MV-4-11 (cell line): ENCODE measurements at regions not wholly inside any gene's neighbourhood (a gene's known extent, or its start where the extent isn't known, plus 50 kb on each side); places are given as distances from the start of the nearest gene placed in this dataset.

Experiments used
- DNase-seq: peaks from one replicate; lab custom pipeline; 2025; lab: John Stamatoyannopoulos, UW

DNA sequence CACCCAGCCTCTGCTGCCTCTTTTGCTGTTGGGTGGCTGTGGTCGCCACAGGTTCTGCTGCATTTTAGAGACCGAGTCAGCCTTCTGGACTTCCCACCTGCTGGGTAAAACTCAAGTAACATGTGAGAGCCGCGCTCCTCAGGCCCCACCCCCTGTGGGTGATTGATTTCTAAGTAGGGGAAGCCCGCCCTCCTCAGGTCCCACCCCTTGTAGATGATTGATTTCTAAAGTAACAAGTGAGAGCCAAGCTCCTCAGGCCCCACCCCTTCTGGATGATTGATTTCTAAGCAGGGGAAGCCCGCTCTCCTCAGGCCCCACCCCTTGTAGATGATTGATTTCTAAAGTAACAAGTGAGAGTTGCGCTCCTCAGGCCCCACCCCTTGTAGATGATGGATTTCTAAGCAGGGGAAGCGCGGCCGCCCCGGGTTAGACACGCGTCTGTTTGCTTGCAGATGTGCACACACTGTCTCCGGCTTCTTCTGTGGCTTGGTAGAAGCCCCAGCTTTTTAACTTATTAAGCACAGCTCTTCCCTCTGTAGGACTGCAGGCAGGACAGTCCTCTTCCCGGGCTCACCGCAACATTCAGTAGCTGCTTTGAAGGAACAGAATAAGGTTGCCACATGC is 83.4 kb downstream of the FAM43A start:
- DNase-seq, result peak; percentile 99

DNA sequence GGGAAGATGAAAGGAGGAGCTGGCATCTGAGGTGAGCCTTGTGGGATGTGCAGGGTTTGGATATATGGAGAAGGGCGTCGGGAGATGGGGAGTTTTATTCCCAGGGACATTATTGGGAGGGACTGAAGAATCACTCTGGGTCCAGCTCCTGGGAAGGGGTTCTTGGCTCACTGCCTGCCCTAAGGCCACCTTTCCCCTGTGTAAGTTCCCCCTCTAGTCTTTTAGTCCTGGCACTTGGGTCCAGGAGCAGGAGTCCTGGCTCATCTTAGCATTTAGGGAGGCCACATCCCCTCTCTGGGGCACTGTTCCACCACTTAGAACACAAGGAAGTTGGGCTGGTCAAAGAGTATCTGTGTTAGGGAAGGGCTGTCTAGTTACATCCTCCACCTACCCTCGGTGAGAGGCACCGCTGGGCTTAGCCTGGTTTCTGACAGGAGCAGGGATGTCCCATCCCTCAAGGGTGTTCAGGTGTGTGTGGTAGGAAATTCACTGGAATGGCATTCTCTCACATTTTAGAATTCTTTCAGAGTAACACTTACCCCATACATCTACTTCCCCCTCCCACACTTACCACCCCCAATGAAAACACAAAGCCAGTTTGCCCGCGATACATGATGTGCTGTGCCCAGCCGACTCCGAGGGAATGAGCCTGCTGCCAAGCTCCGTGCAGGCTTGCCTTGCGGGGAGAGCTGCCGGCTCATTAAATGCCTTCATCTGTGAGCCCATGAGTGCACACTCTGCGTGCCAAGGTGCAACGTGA is 86.7 kb downstream of the FAM43A start:
- DNase-seq, result no peak

DNA sequence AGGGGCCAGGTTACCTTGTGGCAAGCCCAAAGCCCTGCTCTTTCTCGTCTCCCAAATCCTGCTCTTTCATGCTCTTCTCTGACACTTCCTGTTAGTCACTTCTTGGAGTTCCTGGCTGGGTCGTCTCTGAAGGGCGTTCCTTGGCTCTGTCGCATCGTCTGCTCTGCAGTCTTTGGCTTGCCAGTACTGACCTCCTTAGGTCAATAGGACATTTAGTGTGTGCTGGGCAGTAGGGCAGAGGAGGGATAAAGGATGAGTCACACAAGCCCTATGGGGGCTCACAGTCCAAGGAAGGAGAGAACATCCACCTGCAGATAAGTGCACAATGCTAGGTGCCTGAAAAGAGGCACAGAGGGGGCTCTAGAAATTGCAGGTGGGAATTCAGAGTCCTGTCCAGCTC is 87.5 kb downstream of the FAM43A start:
- DNase-seq, result no peak

DNA sequence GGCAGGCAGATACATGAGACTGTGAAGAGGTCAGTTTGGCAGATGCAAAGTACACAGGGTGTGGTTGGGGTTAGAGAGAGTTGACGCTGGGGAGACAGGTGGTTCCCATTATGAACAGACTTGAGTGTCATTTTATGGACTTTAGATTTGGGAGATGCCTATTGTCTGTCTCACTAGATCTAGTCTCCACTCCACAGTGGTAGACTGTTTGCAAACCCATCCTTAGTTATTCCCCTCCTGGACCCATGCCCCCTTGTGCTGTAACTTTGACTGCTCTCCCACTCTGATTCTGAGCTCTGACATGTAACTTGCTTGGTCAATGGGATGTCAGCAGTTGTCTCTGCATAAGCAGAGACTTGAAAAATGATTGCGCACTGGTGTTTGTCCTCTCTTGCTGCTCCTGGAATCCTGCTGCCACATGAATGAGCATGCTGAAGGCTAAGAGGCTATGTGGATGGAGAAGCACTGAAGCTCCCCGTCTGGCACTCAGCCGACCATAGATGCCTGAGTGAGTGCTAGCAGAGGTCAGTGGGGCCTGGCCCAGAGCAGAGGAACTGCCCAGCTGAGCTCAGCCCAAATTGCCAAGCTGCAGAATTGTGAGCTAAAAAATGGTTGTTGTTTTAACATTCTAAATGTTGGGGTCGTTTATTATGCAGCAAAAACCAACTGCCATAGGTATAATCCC is 88.2 kb downstream of the FAM43A start:
- no peak for DNase-seq

DNA sequence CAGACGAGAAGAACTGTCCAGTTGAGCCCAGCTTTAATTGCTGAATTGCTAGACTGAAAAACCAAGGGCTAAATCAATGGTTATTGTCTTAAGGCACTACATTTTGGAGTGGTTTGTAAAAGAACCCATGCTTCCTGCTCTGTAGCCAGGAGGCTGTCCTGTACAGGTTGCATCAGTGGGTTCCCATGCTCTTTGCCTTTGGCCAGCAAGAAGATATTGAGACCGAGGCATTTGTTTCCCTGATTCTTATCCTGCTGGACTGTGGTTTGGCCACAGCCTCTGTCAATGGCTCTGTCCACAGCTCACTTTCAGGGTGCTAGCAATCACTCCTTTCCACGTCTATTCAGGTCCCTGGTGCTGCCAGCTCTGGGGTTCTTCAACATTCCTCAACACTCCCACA is 89.6 kb downstream of the FAM43A start:
- DNase-seq, result no peak

DNA sequence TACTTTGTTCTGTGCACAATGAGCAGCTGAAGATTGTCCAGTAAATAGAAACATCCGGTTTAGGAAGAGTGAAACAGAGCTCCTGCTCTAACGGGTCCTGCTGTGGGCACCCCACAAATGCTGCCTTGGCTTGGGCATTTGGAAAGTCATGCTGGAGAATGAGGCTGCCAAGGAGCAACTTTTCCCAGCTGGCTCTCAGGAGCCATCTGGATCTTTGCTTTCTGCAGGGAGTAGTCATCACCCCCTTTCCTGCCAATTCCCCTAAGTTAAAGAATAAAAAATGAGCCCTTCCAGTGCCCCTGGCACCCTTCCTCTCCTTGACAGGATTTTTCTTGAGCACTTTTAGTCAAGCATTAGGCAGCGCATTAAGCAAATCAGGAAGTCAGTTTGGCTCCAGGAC is 90.0 kb downstream of the FAM43A start:
- DNase-seq, result no peak

DNA sequence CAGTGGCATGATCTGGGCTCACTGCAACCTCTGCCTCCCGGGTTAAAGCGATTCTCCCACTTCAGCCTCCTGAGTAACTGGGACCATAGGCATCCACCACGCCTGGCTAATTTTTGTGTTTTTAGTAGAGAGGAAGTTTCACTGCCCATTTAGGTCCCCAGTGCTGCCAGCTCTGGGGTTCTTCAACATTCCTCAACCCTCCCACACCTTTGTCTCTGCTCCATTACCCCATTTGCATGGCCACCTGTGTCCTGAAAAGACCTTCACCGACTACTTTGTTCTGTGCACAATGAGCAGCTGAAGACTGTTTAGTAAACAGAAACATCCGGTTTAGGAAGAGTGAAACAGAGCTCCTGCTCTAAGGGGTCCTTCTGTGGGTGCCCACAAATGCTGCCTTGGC is 92.0 kb downstream of the FAM43A start:
- no peak for DNase-seq

DNA sequence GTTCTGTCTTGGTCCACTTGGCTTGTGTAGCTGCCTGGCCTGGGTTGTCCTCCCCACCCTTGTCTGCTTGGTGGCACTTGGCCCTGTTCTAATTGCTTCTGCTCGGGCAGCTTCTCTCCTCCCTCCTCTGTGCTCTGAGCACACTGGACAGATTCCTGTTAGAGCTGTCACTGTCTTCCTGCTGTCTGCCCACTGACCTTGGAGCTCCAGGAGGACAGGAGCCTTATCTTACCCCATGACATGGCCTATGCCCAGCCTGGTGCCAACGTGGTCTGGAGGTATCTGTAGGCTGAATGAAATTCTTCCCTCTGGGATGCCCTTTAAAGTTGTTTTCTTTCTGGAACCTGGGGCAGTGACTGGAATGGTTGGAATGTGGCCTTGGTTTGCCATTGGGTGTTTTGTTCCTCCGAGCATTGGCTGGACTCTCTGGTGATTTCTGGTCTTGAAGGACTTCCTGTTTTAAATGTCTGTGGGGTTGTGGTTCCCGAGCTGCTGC is 94.1 kb downstream of the FAM43A start:
- DNase-seq, result no peak

DNA sequence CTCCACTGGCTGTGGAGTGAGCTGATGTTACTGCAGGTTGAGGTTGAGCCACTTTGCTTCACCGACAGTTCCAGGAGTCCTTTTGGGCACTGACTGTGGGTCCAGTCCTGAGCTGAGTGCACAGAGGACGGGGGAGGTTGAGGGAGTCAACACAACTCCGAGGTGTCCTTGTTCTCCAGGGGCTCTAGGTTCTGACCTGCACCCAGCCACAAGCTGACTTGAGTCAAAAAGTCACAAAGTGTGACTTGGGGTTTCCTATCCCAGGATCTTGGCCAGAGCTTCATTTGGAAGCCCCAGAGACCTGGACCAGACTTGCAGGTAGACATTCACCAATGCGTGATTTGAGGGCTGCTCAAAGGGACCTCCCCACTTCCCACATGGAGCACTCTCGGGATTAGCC is 95.0 kb downstream of the FAM43A start:
- DNase-seq, result no peak

DNA sequence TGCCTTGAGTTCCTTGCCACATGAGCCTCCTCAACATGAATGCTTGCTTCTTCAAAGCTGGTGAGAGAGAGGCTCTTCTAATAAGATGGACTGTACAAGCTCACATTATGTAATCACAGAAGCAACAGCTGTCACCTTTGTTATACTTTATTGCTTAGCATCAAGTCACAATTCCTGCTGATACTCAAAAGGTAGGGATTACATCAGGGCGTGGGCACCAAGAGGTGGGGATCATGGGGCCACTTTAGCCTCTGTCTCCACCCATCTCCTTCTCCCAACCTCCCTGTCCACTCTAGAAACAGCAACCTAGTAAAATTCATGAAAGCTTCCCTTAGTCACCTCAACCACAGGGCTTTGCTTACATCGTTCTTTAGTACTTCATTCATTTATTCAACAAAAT is 95.9 kb downstream of the FAM43A start:
- DNase-seq, result no peak

DNA sequence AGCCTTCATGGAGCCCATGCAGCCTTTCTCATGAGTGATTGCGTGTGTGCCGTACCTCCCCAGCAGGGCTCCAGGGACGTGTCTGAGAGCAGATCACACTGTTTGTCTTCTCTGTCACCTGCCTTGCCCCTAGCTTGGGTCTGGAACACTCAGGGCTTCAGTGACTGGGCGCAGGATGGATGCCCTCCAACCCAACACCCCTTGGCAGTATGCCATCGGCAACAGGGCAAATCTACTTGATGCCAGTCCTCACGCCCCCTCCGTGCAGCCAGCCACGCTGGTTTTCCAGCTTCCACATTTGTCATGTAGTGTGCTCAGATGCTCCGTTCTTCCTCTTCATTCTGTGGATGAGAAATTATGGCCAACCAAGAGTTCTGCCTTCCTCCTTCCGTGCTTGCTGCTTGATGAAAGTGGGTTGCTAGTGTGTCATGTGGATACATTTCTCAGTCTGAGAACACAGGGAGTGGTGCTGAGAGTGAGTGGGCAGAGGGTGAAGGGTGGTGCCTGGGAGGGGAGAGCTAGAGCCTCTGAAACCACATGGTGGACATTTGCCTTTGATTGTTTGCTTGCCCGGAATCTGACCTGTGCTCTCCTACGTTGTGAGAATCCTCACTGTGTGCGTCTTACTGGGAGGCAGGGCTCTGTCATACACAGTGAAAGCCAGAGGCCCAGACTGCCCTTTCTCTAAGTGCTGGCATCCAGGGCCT is 97.2 kb downstream of the FAM43A start:
- DNase-seq, result no peak

DNA sequence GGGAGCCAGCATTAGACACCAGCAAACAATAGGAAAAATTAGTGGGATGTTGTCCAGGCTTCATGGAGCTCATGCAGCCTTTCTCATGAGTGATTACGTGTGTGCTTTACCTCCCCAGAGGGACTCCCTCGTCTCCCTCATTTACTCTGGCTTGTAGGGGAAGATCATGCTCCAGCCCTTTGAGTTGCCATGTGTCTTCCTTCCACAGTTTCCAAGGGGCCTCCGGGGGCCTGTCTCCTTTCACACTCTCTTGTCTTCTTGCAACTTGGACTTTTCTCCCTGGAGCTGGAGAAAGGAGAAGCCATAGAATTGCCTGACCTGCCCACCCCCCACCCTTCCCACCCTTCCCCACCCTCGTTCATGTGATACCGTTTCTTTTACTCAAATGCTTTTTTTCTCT is 98.7 kb downstream of the FAM43A start:
- no peak for DNase-seq

DNA sequence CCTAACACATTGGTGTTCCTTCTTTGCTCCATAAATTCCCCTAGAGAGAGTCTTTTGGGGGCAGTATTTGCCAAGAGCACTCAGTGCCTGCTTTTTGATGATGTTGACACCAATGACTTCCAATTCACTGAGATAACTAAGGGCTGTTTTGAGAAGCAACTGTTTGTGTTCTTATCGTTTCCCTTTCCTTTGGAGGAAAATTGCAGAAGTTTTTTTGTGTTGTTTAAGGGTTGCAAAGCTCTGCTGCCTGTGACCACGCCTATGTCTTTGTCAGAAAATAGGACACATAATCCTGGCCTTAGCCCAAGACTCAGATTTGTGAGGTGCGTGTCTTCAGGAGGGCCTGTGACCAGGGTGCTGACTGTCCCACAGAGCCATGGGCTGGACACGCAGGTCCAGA is 99.6 kb downstream of the FAM43A start:
- DNase-seq, result peak; percentile 7

DNA sequence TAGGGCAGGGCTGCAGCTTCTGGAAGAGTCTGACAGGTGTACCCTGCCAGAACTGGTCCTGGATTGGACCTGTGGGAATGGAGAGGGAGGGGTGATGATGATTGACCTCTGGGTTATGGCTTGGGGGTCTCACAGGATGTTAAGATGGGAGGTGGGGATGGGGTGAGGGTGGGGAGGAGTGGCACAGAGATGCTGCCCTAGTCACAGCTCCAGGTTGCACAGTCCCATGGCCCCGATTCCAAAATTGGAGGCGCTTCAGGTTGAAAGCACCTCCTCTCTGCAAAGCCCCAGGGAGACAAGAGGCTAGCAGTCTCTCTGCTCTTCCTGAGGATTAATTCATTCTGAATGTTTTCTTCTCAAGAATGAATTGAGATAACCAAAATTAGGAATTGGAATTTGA is 101.4 kb downstream of the FAM43A start:
- DNase-seq, result no peak

DNA sequence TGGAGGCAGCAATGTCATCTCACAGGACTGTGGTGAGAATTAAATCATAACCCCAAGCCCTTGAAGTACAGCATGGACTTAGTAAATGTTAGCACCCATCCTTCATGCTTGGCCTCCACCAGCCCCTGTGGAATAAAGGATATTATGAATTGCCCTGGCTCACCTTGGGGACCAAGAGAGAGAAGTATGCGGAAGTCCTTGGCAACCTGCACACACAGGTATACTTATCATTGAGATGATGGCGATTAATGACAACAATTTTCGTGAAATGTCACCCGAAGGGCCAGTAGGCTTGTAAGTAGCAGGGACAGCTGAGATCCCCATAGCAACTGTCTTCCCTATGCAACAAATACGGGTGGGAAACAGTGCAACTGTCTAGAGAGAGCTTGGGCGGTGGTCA is 102.0 kb downstream of the FAM43A start:
- DNase-seq, result no peak

DNA sequence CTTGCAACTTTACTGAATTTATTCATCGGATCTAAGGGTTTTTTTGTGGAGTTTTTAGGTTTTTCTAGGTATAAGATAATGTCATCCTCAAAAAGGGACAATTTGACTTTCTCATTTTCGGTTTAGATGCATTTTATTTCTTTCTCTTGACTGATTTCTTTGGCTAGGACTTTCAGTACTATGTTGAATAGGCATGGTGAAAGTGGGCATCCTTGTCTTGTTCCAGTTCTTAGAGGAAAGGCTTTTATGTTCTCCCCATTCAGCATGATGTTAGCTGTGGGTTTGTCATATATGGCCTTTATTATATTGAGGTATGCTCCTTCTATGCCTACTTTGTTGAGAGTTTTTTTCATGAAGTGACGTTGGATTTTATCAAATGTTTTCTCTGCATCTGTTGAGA is 106.7 kb downstream of the FAM43A start:
- DNase-seq, result no peak

DNA sequence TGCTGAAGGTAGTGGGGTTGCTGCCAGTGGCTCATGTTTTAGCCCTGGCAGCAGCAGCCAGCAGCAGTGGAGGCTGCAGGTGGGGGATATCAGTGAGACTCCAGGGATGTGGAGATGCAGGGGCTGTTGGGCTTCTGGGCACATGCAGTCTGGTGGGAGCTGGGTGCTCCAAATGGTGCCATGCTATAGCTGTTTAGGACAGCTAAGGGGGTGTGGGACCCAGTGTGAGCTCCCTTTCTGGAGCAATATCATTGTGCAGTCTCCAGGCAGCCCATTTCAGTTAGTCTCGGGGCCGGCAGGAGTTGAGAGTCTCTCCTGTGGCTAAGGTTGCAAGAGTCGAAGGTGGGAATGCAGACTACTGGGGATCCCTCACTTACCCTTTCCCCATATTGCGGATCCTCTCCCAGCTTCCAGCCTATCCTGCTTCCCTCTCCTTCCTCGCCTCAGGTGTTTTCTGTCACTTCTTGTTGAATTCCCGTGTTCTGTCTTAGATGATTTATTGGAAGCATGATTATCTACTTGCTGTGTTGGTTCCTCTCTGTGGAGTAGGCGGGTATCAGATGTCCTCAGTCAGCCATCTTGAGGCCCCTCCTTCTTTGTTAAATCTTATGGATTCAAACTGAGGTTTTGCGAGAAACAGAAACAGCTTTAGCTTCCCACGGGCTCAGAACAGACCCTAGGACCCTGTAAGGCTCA is 112.0 kb downstream of the FAM43A start:
- DNase-seq, result no peak

DNA sequence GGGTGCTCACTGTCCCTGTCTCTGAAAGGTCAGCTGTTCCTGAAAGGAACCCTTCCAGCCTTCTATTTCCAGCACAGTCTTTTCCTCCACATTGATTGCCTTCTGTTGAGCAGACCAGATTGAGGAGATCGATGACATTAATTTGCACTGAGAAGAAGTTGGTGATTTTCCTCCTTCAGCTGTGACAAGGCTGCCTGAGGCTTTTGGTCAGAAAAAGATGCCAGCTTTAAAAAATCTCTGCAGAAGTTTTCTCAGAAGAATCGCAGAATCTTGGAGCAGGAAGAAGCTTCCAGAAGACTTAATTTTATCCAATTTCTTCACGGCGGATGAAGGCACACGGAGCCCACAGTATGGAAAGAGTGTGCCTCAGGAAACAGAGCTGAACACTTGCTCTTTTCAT is 112.8 kb downstream of the FAM43A start:
- DNase-seq, result no peak

DNA sequence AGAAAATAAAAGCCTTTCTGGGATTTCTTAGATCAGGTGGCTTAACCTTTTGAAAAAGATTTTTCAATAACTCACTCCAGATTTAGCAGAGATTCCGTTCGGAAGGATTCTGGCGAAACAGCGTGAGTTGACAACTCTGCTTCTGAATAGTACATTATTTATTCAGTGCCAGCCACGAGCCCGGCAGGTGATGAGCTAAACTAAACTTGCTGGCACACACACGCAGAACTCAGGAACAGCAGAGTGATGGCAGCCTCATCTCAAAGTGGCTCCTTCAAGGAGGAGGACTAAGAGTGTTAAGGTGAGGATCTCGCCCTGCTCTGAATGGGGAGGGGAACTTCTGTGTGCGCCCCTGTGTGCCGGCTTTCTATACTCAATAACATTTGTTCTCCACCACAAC is 114.3 kb downstream of the FAM43A start:
- DNase-seq, result no peak

DNA sequence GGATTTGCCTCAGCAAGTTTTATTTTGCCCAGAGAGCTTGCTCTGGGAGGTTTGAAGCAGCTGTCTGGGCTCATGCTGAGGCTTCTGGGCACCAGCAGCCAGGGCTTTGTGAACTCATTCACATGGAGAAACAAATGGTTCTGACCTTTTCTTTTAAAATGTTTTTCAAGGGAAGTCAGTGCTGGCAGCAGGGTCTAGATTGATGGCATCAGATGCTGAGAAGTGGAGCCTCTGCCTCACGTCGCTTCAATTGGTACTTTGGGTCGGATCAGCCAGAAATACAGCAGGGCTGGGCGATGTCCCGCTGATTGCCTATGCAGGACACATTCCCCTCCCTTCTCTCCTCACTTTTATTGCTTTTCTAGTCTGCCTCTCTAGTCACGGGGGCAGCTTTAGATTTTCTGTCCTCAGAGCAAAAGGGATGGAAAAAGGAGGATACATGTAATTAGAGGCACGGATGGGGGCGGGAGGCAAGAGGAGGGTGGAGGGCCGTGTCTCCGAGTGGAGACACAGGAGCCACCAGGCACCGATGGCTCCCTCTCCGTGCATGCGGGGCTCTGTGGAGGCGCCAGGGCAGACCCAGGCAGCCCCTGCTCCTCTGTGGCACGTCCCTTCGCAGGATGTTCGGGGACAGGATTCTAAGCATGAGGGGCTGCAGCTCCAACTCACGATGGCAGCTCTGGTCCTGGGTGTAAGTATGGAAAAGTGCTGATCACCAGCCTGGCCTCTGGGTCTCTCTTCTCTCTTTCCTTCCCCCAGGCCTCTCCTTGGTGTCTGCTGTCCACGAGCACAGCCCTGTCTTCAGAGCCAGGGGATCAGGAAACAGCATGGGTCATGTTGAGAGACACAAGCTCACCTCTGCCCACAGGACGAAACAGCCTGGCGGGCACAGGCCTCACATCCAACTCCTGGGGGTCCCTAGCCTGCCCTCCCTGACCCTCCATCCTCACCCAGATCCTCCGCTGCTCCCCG is 116.1 kb downstream of the FAM43A start:
- DNase-seq, result no peak

DNA sequence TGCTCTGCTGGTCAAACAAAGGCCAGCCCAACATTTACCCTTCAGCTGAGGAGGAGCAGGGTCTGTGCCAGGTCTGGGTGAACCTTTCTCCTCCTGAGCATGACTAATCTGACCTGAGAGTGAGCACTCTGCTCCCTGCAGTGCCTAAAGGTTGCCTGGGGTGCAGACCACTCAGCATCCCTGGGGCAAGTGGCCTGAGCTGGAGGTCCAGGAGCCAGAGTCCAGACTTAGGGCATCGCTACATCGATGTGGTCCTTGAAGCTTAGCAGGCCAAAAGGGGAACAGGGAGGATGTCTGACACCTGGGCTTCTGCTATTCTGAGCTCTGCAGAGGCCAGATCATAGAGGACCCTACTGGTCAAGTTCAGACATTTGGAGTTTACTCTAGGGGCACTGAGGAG is 119.1 kb downstream of the FAM43A start:
- no peak for DNase-seq
